GM19043 (cell line): ENCODE measurements at regions not wholly inside any gene's neighbourhood (a gene's known extent, or its start where the extent isn't known, plus 50 kb on each side); places are given as distances from the start of the nearest gene placed in this dataset.
"Not testable (repeated sequence)": the region's sequence is repeated elsewhere in the genome, so short reads cannot be mapped to it uniquely, and the experiment has no call there.

Experiments
- ATAC-seq: cut with Tn5 transposase; IDR thresholded peaks from one replicate; pipeline ENCODE4 v1.9.1; 2021; ENCODE audit warnings: low read depth; ENCODE audit not compliant: unreplicated experiment

GRCh38 chr16:79856581-79856980 lies 256.0 kb upstream of the MAF start:
- no peak for ATAC-seq

GRCh38 chr16:79850348-79850747 lies 249.8 kb upstream of the MAF start:
- no peak for ATAC-seq

GRCh38 chr16:79849119-79849518 lies 248.6 kb upstream of the MAF start:
- ATAC-seq, result no peak

GRCh38 chr16:79848719-79849118 lies 248.2 kb upstream of the MAF start:
- ATAC-seq, result no peak

- no peak for ATAC-seq
Observed at GRCh38 chr16:79847569-79847968, 247.0 kb upstream of the MAF start.

- ATAC-seq, result no peak
Observed at GRCh38 chr16:79847101-79847500, 246.6 kb upstream of the MAF start.

GRCh38 chr16:79845734-79846135 lies 245.2 kb upstream of the MAF start:
- ATAC-seq, result no peak

- peak; percentile 78 for ATAC-seq
Observed at GRCh38 chr16:79845033-79845733, 244.6 kb upstream of the MAF start.

GRCh38 chr16:79844603-79845002 lies 244.1 kb upstream of the MAF start:
- ATAC-seq, result no peak

GRCh38 chr16:79843631-79844043 lies 243.1 kb upstream of the MAF start:
- no peak for ATAC-seq

- ATAC-seq, result no peak
Observed at GRCh38 chr16:79843145-79843544, 242.6 kb upstream of the MAF start.

GRCh38 chr16:79842197-79842596 lies 241.7 kb upstream of the MAF start:
- no peak for ATAC-seq

- no peak for ATAC-seq
Observed at GRCh38 chr16:79839466-79840341, 239.2 kb upstream of the MAF start.

GRCh38 chr16:79838496-79839259 lies 238.1 kb upstream of the MAF start:
- ATAC-seq, result no peak

- ATAC-seq, result no peak
Observed at GRCh38 chr16:79836144-79836543, 235.6 kb upstream of the MAF start.

- ATAC-seq, result no peak
Observed at GRCh38 chr16:79835194-79835593, 234.7 kb upstream of the MAF start.

GRCh38 chr16:79834720-79835119 lies 234.2 kb upstream of the MAF start:
- no peak for ATAC-seq

- not testable (repeated sequence) for ATAC-seq
Observed at GRCh38 chr16:79834003-79834402, 233.5 kb upstream of the MAF start.

GRCh38 chr16:79833559-79833958 lies 233.0 kb upstream of the MAF start:
- no peak for ATAC-seq

- no peak for ATAC-seq
Observed at GRCh38 chr16:79826732-79827475, 226.4 kb upstream of the MAF start.
